Immature natural killer cell (primary cell): ENCODE measurements at regions not wholly inside any gene's neighbourhood (a gene's known extent, or its start where the extent isn't known, plus 50 kb on each side); places are given as distances from the start of the nearest gene placed in this dataset.
A peak's percentile ranks its signal among the peaks of the same experiment; 100 is the strongest.

Experiments
- DNase-seq, 3 donors: peaks; one replicate each; pipeline ENCODE4 v3.0.0; 2022; ENCODE audit warnings: mixed read lengths in 1 of 3
- H3K27ac Mint-ChIP-seq, 6 donors: one replicate each; pipeline ENCODE4 v1.8.0; 2020; ENCODE audit warnings: mixed read lengths in 6 of 6, mild to moderate bottlenecking in 5 of 6, inconsistent platforms in 4 of 6, moderate library complexity in 3 of 6
- H3K27me3 Mint-ChIP-seq, 3 donors: one replicate each; pipeline ENCODE4 v1.8.0; 2020 to 2021; ENCODE audit warnings: low read depth in 3 of 3, mild to moderate bottlenecking in 3 of 3, mixed read lengths in 3 of 3, moderate library complexity in 3 of 3, inconsistent platforms in 1 of 3
- H3K36me3 Mint-ChIP-seq, 3 donors: one replicate each; pipeline ENCODE4 v1.8.0; 2020; ENCODE audit warnings: mixed read lengths in 3 of 3, inconsistent platforms in 2 of 3, mild to moderate bottlenecking in 2 of 3
- H3K4me1 Mint-ChIP-seq, 2 donors: one replicate each; pipeline ENCODE4 v1.8.0; 2020; ENCODE audit warnings: inconsistent platforms in 2 of 2, mild to moderate bottlenecking in 2 of 2, mixed read lengths in 2 of 2, moderate library complexity in 1 of 2
- H3K4me3 Mint-ChIP-seq, 5 donors: one replicate each; pipeline ENCODE4 v1.8.0; 2020; ENCODE audit warnings: mild to moderate bottlenecking in 5 of 5, mixed read lengths in 5 of 5, inconsistent platforms in 3 of 5, moderate library complexity in 3 of 5
- H3K9me3 Mint-ChIP-seq, 6 donors: one replicate each; pipeline ENCODE4 v1.8.0; 2020; ENCODE audit warnings: mild to moderate bottlenecking in 6 of 6, mixed read lengths in 6 of 6, inconsistent platforms in 4 of 6, moderate library complexity in 3 of 6

DNA sequence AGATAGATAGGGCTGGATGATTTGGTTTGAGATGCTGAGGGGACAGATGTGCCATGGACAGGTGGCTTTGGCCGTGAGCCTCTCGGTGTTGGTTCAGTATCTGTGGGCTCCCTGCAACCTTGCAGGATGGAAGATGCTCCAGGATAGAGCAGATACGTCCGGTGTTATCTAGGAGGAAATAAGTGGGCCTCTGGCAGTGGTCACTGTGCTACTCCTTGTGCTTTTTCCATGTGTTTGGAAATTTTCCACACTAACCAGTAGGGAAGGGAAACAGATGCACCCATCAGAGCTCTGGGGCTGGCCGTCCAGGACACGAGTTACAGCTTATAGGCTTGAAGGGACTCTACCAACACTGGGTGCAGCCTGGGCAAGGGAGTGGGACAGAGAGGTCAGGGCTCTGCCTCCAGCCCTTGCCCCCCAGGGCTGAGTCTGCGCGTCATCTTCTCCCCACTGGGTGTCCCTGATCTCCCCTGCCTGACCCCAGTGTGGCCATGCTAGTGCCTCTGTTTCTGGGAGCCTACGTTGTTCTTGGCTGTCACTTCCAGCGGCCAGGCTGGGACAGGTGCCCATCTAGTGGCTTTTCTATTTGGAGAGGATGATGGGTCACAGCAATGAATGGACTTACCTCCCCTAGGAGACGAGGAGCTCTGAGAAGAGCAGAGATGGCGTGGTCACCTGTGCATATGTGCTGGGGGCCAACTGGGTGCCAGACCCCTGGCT, 166.9 kb downstream of the SEC14L1 start:
- H3K4me1 Mint-ChIP-seq, result no peaks in the 10 kb centered on the region
- H3K36me3 Mint-ChIP-seq, result no peaks in the 10 kb centered on the region
- no peaks in the 10 kb centered on the region for H3K9me3 Mint-ChIP-seq
- H3K27me3 Mint-ChIP-seq, result peaks cover 0 to 3% (median 0%) of the 10 kb centered on the region in 3 donors
- DNase-seq, result no peak
- no peak overlapping the region for H3K4me3 Mint-ChIP-seq
- no peak overlapping the region for H3K27ac Mint-ChIP-seq

- H3K4me1 Mint-ChIP-seq, result no peaks in the 10 kb centered on the region
- DNase-seq, result no peak
- no peaks in the 10 kb centered on the region for H3K9me3 Mint-ChIP-seq
- no peaks in the 10 kb centered on the region for H3K36me3 Mint-ChIP-seq
- peaks cover 0 to 3% (median 0%) of the 10 kb centered on the region in 3 donors for H3K27me3 Mint-ChIP-seq
- no peak overlapping the region for H3K4me3 Mint-ChIP-seq
- no peak overlapping the region for H3K27ac Mint-ChIP-seq
Observed at GRCh38 chr17:77308861-77309726, 168.3 kb downstream of the SEC14L1 start.

GRCh38 chr17:77310336-77310735, 169.6 kb downstream of the SEC14L1 start:
- no peaks in the 10 kb centered on the region for H3K9me3 Mint-ChIP-seq
- H3K36me3 Mint-ChIP-seq, result no peaks in the 10 kb centered on the region
- H3K27me3 Mint-ChIP-seq, result peaks cover 0 to 3% (median 3%) of the 10 kb centered on the region in 3 donors
- H3K4me3 Mint-ChIP-seq, result no peak overlapping the region
- DNase-seq, result no peak
- H3K27ac Mint-ChIP-seq, result no peak overlapping the region
- H3K4me1 Mint-ChIP-seq, result peaks cover 0 to 2% of the 10 kb centered on the region in 2 donors

DNA sequence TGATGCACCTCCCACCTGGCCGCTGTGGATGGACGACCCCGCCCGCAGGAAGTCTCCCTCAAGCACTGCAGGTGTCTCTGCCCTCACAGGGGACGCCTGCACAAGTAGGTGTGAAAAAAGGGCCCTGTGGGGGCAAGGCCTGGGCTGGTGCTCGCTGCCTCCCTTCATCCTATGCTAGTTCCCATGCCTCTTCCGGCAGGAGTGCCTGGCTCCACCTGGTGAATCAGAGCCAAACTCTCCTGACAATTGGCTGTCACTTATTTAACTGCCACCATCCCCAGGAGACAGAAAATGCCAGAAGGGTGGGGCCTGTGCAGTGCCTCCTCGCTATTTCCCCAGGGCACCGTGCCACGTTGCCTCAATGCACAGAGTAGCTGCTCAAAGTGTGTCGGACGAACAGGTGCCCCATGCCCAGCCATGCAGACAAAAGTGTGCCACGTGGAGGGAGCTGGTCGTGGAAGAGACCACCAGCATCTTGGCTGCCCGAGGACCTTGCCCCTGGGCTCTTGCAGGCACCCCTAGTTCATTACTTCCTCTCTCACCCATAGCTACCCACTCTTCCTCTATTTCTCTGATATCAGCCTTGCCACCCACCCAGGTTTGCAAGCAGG, 170.7 kb downstream of the SEC14L1 start:
- H3K36me3 Mint-ChIP-seq, result no peaks in the 10 kb centered on the region
- no peaks in the 10 kb centered on the region for H3K9me3 Mint-ChIP-seq
- peaks cover 0 to 8% of the 10 kb centered on the region in 2 donors for H3K4me1 Mint-ChIP-seq
- no peak overlapping the region for H3K27ac Mint-ChIP-seq
- H3K27me3 Mint-ChIP-seq, result peaks cover 0 to 3% (median 2%) of the 10 kb centered on the region in 3 donors
- no peak overlapping the region for H3K4me3 Mint-ChIP-seq
- no peak for DNase-seq

GRCh38 chr17:77312061-77312701, 171.4 kb downstream of the SEC14L1 start:
- DNase-seq, result no peak
- H3K36me3 Mint-ChIP-seq, result no peaks in the 10 kb centered on the region
- no peaks in the 10 kb centered on the region for H3K9me3 Mint-ChIP-seq
- peaks cover 0 to 3% (median 0%) of the 10 kb centered on the region in 3 donors for H3K27me3 Mint-ChIP-seq
- H3K4me1 Mint-ChIP-seq, result peaks cover 0 to 8% of the 10 kb centered on the region in 2 donors
- H3K4me3 Mint-ChIP-seq, result no peak overlapping the region
- no peak overlapping the region for H3K27ac Mint-ChIP-seq

GRCh38 chr17:77312786-77313599, 172.2 kb downstream of the SEC14L1 start:
- H3K4me1 Mint-ChIP-seq, result peaks cover 0 to 8% of the 10 kb centered on the region in 2 donors

GRCh38 chr17:77313831-77314230, 173.1 kb downstream of the SEC14L1 start:
- H3K27ac Mint-ChIP-seq, result no peak overlapping the region
- peaks cover 0 to 5% (median 0%) of the 10 kb centered on the region in 3 donors for H3K27me3 Mint-ChIP-seq
- DNase-seq, result no peak
- H3K4me1 Mint-ChIP-seq, result peaks cover 0 to 8% of the 10 kb centered on the region in 2 donors
- no peaks in the 10 kb centered on the region for H3K9me3 Mint-ChIP-seq
- H3K36me3 Mint-ChIP-seq, result no peaks in the 10 kb centered on the region
- no peak overlapping the region for H3K4me3 Mint-ChIP-seq

More at GRCh38 chr17:77312786-77313599, 172.2 kb downstream of the SEC14L1 start:
- H3K9me3 Mint-ChIP-seq, result no peaks in the 10 kb centered on the region
- no peak for DNase-seq
- no peak overlapping the region for H3K27ac Mint-ChIP-seq
- peaks cover 0 to 5% (median 0%) of the 10 kb centered on the region in 3 donors for H3K27me3 Mint-ChIP-seq
- H3K36me3 Mint-ChIP-seq, result no peaks in the 10 kb centered on the region
- H3K4me3 Mint-ChIP-seq, result no peak overlapping the region

GRCh38 chr17:77314601-77315000, 173.8 kb downstream of the SEC14L1 start:
- Mint-ChIP-seq H3K4me3 (no peak overlapping the region), H3K27ac (no peak overlapping the region), H3K36me3 (no peaks in the 10 kb centered on the region), H3K9me3 (no peaks in the 10 kb centered on the region), H3K4me1 (peaks cover 5 to 15% of the 10 kb centered on the region in 2 donors), H3K27me3 (peaks cover 0 to 6% (median 0%) of the 10 kb centered on the region in 3 donors)
- DNase-seq, result no peak

GRCh38 chr17:77315010-77315409, 174.2 kb downstream of the SEC14L1 start:
- Mint-ChIP-seq H3K27ac (no peak overlapping the region), H3K9me3 (no peaks in the 10 kb centered on the region), H3K36me3 (no peaks in the 10 kb centered on the region), H3K27me3 (peaks cover 0 to 7% (median 0%) of the 10 kb centered on the region in 3 donors), H3K4me1 (peaks cover 9 to 16% of the 10 kb centered on the region in 2 donors), H3K4me3 (no peak overlapping the region)
- no peak for DNase-seq

GRCh38 chr17:77315551-77316190, 174.9 kb downstream of the SEC14L1 start:
- no peak for DNase-seq
- Mint-ChIP-seq H3K4me1 (peaks cover 16 to 18% of the 10 kb centered on the region in 2 donors), H3K9me3 (no peaks in the 10 kb centered on the region), H3K27ac (peak overlapping the region in 1 of 6 donors; percentile 35), H3K36me3 (no peaks in the 10 kb centered on the region), H3K27me3 (peaks cover 0 to 7% (median 0%) of the 10 kb centered on the region in 3 donors), H3K4me3 (peak overlapping the region in 1 of 5 donors; percentile 33)

DNA sequence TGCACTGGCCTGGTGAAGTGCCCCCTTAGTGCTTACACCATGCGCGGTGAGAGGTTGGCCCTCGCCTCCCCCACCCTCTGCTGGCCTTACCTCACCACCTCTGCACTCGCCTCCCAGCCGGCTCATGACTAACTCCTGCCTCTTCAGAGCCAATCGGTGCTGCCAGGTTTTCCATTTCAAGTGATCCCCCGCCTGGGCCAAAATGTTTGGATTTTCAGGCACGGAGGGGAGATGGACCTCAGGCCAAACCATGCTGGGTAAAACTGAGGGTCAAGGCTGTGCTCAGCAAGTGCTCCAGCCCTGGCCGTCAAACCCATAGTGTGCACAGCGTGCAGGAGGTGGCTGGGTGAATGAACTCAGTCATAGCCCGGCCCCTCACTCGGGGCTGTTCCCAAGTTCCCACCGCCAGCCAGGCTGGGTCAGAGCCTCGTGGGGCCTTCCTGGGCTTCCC, 175.4 kb downstream of the SEC14L1 start:
- H3K36me3 Mint-ChIP-seq, result no peaks in the 10 kb centered on the region
- H3K27ac Mint-ChIP-seq, result peak overlapping the region in 2 of 6 donors; percentile 4 to 45
- peaks cover 0 to 7% (median 0%) of the 10 kb centered on the region in 3 donors for H3K27me3 Mint-ChIP-seq
- peaks cover 16 to 18% of the 10 kb centered on the region in 2 donors for H3K4me1 Mint-ChIP-seq
- no peak for DNase-seq
- no peaks in the 10 kb centered on the region for H3K9me3 Mint-ChIP-seq
- H3K4me3 Mint-ChIP-seq, result peak overlapping the region in 1 of 5 donors; percentile 18

DNA sequence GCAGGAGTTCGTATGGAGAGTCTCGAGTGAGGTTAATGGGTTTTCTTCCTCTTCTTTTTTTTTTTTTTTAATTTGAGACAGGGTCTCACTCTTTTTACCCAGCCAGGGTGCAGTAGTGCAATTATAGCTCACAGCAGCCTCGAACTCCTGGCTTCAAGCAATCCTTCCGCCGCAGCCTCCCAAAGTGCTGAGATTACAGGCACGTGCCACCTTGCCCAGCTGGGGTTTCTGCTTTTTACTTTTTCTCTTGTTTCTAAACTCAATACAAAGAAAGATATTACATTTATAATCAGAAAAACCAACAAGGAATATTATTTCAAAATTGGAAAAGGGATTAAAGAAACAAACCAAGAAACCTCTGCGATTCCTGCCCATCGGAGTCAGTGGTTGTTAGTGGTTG, 175.9 kb downstream of the SEC14L1 start:
- Mint-ChIP-seq H3K36me3 (no peaks in the 10 kb centered on the region), H3K27me3 (peaks cover 0 to 7% (median 0%) of the 10 kb centered on the region in 3 donors), H3K4me1 (peaks cover 16 to 18% of the 10 kb centered on the region in 2 donors), H3K9me3 (no peaks in the 10 kb centered on the region), H3K27ac (peak overlapping the region in 2 of 6 donors; percentile 10 to 49), H3K4me3 (no peak overlapping the region)
- no peak for DNase-seq
